ENCODE measurements at regions not wholly inside any gene's neighbourhood (a gene's known extent, or its start where the extent isn't known, plus 50 kb on each side); places are given as distances from the start of the nearest gene placed in this dataset.

DNA sequence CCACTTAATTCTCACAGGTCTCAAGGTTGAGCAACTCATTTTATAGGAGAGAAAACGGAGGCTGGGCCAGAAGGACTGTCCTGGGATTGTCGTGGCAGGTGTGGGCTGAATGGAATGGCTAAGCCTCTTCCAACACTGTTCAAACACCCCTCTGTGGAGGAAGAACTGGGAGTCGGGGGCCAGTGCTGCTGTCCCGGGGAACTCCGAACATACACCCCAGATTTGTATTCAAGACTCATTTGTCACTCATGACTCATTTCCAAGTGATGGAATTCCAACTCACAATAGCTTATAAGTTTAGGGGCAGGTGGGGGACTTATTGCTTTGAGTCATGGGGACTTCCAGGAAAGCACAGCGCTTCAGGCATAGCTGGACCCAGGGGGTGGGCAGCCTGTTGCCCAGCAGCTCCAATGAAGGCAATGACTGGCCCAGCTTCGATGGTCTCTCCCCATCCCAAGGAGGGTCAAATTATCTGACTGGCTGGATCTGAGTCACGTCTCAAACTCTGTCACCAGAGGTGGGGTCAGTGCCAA lies 72.5 kb downstream of the TM2D3 start:
- TF ChIP-seq, protein P1, sequence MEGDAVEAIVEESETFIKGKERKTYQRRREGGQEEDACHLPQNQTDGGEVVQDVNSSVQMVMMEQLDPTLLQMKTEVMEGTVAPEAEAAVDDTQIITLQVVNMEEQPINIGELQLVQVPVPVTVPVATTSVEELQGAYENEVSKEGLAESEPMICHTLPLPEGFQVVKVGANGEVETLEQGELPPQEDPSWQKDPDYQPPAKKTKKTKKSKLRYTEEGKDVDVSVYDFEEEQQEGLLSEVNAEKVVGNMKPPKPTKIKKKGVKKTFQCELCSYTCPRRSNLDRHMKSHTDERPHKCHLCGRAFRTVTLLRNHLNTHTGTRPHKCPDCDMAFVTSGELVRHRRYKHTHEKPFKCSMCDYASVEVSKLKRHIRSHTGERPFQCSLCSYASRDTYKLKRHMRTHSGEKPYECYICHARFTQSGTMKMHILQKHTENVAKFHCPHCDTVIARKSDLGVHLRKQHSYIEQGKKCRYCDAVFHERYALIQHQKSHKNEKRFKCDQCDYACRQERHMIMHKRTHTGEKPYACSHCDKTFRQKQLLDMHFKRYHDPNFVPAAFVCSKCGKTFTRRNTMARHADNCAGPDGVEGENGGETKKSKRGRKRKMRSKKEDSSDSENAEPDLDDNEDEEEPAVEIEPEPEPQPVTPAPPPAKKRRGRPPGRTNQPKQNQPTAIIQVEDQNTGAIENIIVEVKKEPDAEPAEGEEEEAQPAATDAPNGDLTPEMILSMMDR (IDR thresholded peaks at IDR 0.05): no peak
- TF ChIP-seq POLR2A (IDR thresholded peaks at IDR 0.05): no peak

All from esophagus squamous epithelium (tissue), 4 donors.